GM21367 (cell line): ENCODE measurements at regions not wholly inside any gene's neighbourhood (a gene's known extent, or its start where the extent isn't known, plus 50 kb on each side); places are given as distances from the start of the nearest gene placed in this dataset.
"Not testable (repeated sequence)": the region's sequence is repeated elsewhere in the genome, so short reads cannot be mapped to it uniquely, and the experiment has no call there.

Source experiments
- ATAC-seq: cut with Tn5 transposase; IDR thresholded peaks from one replicate; pipeline ENCODE4 v1.9.1; 2021; ENCODE audit not compliant: unreplicated experiment

DNA sequence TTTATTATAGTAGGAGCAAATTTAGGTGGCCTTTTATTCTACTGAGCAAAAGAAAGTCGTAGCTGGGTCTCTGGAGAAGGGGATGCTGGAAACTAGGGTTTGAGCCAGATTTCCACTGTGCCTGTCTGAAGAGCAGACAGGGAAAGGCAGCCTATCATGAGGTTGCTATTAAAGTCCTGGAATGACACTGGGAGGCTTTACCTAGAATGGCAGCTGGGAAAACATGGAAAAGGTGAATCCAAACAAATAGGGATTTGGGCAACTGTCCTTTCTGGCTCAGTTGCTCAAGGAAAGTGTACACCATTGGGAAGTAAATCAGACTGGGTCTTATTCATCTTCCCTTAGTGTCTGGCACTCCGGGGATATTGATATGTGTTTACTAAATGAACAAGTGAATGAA lies 154.6 kb downstream of the MTX2 start:
- no peak for ATAC-seq

DNA sequence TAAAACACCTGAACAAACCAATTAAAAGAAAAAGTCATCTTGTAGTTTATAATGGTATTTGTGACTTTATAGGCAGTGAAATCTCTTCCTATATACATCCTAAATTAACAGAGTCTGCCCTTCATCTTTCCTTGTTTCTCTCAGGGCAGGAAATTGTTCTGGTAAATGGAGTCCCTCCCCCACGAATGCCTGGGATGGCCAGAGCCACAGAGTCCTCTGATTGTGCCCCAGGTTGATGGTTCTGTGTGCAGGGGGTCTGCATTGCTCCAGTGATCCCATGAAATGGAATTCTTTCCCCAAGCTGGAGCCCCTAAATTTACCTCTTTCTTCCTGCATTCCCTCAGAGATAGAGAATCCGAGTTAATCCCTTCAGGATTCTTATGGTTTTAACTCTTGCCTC lies 155.5 kb downstream of the MTX2 start:
- no peak for ATAC-seq

DNA sequence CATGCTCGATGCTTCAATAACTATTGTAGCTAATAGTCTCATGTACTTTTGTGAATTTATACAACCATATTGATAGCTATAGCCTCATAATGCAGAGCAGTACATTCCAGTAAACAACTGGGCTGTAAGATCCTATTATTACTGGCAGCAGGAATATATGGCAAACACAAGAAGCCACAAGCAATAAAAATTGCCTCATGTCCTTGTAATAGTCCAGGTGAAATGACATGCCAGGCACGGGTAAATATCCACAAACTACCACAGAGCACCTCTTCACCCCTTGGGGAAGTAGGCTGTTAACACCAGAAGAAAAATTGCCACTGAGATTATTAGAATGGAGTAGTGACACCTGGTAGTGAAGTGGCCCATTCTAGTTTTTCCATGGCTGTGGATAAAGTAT lies 158.3 kb downstream of the MTX2 start:
- ATAC-seq = no peak

- ATAC-seq = not testable (repeated sequence)
These were observed 159.8 kb downstream of the MTX2 start for GRCh38 chr2:176428944-176429469.

DNA sequence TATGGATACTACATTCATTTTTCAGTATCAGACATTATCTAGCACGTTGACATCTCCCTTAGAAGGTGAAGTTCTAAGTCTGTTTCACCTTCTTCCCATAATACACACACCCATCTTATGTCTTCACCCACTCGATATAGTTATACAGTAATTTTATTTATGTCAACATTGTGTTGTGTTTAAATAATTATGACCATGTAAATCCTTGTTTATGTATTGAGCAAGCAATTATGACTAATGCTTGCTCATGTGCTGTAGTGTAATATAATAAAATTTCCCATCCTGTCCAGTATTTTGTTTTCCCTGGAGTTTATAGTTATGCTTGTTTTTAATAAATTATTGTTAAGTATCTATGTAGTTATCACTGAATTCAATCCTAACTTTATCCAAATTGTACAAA lies 163.2 kb downstream of the MTX2 start:
- ATAC-seq = no peak

DNA sequence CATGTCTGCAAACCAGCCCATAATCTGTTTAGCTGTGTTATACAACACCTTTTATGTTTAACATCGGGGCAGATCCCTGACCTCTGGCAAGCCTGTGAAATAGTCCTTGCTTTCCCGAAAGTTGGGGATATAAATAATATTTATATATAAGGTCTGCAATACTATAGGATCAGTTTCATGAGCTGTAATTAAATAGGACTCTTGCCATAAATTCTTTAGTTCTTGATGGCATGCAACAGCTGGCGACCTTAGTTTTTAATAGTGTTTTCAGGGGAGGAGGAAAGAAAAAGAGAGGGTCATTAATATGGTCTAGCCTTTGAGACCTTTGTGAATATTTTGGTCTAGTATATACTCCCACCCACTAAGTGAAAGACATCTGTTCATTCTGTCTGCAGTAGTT lies 166.5 kb downstream of the MTX2 start:
- ATAC-seq = no peak

DNA sequence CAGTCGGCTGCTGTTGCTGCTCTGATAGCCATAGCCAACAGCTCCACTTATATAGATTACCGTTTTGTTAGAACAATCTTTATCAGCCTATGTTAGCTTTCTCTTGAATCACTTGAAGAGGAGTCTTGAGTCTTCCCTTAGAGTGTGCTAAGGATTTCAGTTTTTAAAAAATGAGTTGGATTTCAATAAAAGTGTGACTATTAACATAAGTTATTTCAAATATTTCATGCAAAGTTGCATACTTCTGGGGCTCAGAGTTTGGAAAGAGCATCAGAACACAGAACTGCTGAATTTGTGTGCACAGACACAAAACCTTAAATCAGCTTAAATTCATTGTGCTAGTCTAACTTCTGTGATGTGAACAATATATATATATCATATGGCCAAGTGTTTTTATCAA lies 174.7 kb downstream of the MTX2 start:
- no peak for ATAC-seq

GRCh38 chr2:176445956-176446355 lies 176.7 kb downstream of the MTX2 start:
- ATAC-seq = no peak

DNA sequence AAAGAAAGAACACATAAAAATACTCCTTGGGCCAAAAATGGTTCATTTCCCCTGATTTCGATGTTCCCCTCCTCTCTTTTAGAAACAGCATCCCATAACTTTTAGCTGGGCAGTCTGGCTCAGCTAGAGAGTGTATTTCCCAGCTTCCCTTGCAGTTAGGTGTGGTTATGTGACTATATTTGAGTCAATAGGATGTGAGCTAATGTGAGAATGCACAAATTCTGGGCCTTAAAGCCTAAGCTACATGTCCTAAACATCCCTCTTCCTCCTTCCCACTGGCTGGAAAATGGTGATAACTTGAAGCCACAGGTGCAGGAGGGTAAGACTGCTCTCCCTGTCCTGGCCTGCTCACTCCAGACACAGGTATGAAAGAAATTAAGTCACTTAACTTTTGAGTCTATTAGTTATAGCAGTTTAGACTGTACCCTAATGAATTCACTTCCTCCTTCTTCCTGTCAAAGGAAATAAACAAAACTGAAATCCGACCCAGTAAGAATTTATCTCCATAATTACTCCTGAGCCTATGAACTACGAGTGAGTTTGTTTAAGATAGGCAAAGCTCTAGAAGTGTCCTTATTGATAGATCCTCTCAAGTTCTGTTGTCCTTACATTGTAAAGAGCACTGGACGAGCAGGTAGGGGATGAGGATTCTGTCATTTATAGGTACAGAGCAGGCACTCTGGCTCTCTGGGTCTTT lies 177.6 kb downstream of the MTX2 start:
- ATAC-seq = no peak

- ATAC-seq = no peak
These were observed 178.4 kb downstream of the MTX2 start for GRCh38 chr2:176447616-176448015.

- ATAC-seq = no peak
These were observed 180.6 kb downstream of the MTX2 start for GRCh38 chr2:176449852-176450251.

- no peak for ATAC-seq
These were observed 184.5 kb downstream of the MTX2 start for GRCh38 chr2:176453784-176454183.

DNA sequence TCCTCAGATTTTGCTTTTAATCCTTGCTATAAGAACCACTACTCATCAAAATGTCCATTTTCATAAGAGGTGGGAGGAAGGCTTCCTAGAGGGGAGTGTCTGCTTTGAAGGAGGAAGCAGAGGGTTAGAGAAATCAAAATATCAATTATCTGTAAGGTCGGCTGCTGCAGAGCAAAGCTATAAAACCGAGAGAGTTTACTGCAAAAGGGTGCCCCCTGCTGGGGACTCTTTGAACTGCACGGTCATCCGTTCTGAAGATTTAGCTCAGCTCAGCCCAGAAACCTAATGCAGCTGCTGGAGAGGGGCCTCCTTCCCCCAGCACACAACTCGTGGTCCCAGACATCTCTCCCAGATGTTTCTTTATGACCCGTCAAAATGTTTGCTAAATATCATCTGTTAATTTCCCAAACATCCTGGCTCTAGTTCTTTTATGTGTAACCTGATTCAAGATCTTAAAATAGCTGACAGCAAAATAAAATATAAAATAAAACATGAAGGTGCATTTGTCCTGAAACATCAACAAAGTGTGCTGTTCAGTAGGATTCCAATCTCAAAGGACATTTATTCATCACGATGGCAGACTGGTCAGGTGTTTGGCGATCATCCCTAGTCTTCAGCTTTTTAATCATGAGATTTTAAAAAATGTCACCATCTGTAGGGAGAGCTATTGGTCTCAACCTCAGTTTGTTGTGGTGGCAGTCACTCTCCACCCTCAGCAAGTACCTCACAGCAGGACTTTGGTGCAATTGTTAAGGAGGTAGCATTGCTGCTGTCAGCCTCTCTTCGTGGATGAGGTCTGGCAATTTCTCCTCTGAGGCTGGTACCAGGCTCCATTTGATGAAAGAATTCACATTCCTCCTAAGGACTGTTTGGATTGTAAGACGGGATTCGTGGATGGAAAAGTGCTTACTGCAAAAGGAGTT lies 185.9 kb downstream of the MTX2 start:
- ATAC-seq = peak; percentile 60

- ATAC-seq = no peak
These were observed 186.6 kb downstream of the MTX2 start for GRCh38 chr2:176455816-176456291.

- ATAC-seq = no peak
These were observed 188.2 kb downstream of the MTX2 start for GRCh38 chr2:176457481-176457880.

DNA sequence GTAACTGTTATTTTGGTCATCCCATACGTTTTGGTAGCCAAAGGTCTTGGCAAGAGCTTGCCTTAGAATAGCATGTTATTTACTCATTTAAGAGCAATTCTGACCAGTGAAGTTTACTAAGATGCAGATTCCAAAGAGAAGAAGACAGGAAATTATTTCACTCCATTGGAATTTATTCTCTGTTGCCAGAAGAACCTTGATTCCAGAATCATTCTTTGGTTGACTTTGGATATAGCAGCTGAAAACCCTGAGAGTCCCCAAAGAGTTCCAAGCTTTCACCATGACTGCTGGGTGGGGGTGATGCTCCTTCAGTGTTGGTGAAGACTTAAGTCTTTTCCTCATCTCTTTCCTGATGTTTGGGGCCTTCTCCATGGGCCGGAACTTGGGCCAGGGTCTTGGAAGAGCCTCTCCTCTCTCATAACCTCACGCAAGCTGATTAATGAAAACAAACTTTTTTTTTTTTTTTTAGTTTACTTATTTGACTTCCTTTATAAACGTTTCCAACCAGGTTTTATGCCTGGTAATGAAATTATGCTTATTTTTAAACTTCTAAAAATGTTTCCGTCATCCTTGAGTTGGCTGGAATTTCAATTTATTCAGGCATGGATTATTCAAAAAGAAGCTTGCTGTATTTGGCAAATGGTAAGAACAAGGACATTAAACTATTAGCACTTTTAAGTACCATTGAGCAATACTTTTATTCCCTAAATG lies 192.0 kb downstream of the MTX2 start:
- ATAC-seq = no peak

DNA sequence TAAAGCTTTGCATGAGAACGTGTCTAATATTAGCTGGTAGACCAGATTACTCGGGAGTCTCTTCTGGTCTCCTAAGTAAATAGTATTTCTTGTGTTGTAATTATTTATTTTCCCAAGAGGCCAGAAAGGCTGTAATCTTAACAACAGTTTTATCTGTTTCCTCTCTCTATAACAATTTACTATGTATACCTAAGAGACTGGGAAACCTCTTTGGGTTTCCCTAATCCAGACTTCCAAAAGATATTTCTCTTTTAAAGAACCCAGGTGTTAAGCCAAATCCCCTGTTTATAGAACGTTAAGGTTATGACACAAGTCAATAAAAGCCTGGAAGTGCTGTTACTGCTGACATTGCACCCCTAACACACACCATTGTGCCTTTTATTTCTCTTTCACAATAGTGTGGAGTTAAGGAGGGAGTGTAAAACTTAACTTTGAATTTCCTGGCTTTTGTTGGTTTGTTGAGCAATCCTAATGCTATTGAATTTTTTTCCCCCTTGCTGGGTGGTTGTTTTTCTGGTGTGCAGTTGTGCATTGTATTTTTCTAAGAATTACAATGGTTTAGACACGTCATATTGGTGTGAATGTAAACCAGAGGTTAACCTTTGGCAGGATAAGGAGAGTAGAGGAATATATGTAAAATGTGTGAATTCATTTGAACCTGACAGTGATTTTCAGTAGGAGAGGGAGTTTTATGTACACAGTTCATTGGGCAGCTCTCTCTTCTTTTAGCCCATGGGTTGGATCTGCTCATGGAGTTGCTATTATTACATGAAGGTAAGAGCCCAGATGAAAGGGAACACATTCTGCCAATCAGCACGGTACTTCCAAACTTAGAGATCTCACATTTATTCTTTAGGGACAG lies 192.8 kb downstream of the MTX2 start:
- ATAC-seq = no peak

GRCh38 chr2:176463546-176463945 lies 194.3 kb downstream of the MTX2 start:
- ATAC-seq = no peak

- no peak for ATAC-seq
These were observed 195.8 kb downstream of the MTX2 start for GRCh38 chr2:176464886-176465564.
